Fibroblast of peridontal ligament (primary cell): ENCODE measurements at regions not wholly inside any gene's neighbourhood (a gene's known extent, or its start where the extent isn't known, plus 50 kb on each side); places are given as distances from the start of the nearest gene placed in this dataset.
A peak's percentile ranks its signal among the peaks of the same experiment; 100 is the strongest.
"Not testable (repeated sequence)": the region's sequence is repeated elsewhere in the genome, so short reads cannot be mapped to it uniquely, and the experiment has no call there.

Source experiments
- DNase-seq: peaks from one replicate; pipeline ENCODE4 v3.0.0-alpha.2; 2010; ENCODE audit errors: extremely low read depth

DNA sequence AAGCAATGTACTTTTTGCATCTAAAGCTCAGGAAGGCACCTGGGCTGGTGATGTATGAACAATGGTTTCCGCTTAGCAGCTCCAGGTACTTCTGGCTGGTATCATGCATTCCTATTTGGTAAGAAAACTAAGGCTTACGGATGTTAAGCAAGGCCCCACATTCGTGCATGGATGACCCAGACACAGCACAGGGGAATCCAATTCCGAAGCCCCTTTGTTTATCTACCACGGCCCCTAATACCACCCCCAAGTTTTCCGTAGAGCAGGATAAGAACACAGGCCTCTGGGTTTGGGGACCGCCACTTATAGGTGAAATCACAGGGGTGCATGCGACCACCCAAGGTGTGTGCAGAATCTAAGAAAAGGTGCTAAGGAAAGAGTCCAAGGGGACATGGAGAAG lies 192.1 kb upstream of the ID2 start:
- DNase-seq, result no peak

DNA sequence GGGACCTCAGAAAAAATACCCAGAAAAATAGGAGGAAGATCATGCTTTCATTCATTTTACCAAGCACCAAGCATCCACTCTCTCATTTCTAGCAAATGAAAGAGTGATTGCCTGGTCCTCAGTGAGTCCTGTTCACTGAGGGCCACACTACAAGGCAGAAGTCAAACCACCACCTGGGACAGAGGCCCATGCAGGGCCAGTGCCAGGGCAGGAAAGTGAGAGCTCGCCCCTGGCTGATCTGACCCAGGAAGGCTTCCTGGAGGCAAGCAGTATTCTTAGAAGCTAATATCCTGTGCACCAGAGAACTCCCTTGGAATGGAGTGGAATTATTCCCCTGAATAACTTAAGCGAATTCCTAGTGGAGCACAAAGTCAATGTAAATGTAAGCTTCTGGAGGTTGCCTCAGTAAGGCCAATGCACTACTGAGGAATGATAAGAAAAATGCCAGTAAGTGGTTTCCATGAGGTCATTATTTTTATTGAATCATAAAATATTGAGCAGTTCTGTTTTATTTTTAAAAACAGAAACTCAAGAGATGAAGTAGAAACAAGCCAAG lies 191.6 kb upstream of the ID2 start:
- DNase-seq, result no peak

DNA sequence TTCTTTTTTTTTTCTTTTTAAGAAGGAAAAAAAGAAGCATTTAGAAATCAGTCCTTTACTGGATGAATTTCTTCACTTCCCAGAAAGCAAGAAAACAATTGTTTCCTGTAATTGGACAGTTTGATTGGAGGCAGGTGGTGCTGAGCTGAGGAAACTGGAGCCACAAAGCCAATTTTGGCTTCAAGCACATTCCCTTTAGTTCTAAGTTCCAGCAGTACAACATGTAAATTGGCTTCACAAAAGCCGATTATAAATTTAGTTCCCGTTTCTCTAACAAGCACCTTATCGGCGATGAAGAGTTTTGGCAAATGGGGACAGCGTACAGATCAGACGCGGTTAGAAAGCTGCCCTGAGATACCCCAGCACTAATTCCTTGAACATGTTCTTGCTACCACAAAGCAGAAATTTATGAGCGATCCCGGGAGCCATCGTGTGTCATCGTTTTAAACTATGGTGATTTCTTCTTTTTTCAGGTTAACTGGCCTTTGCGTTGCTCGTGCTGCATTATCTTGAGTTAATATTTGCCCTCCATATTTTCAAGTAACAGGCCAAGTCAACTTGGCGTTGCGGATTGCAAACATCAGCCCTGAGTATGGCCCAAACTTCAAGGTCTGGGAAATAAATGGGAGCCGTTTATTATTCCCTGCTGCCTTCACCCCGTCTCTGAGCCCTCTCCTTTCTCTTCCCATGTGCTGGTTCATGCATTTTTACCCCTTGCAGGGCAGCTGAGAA lies 190.4 kb upstream of the ID2 start:
- peak; percentile 16 for DNase-seq

GRCh38 chr2:8494151-8494550 lies 187.7 kb upstream of the ID2 start:
- DNase-seq, result no peak

GRCh38 chr2:8494589-8494988 lies 187.3 kb upstream of the ID2 start:
- DNase-seq, result no peak

- DNase-seq, result no peak
Observed at GRCh38 chr2:8495189-8495989, 186.5 kb upstream of the ID2 start.

DNA sequence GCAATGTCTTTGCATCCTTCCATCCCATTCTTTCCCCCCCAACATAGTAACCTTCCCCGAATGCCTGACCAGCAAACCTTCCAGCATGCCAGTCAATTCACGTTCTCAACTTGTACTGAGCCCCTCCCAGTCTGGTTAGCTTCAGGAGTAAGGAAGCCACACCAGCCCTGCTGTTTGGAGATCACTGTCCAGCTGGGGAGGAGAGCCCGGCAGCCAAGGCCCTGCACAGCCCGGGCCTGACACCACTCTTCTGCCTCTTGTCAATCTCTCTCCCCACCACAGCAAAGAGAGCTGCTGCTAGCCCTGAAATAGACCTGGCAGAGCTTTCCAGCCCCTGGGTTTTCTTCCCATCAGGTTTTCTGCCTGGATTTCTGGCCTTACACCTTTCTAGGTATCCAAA lies 185.8 kb upstream of the ID2 start:
- no peak for DNase-seq

DNA sequence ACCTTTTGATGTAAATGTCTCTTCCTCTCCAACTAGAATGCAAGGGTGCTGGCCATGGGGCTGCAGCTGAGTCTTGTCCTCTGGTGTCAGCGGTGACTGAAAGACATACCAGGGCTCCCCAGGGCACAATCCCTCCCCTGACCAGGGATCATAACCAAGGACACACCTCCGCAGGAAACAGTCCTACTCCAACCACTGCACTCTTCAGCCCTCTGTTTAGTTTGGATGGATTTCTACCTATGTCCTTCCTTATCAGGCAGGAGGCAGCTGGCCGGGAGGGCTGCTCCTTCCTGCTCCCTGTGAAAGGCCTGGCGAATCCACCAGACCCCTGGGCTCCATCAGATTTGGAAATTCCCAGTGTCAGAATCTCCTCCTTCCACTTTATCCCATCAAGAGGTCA lies 185.2 kb upstream of the ID2 start:
- DNase-seq, result no peak

DNA sequence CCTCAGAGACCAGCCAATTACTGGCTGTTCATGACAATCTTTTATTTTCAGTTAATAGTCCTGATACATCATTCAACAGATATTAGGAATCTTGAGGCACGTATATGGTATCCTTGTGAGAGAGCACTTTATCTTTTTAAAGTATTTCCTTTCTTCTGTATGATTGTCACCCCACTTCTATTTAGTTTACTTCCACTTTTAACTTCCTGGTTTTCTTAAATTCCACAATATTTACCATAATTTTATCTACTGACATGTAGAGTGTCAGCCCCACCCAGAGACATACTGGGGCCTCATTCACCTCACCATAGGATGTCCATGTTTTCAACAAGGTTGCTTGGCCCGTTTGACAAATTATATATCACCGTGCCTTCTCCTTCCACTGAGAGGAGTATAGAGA lies 182.9 kb upstream of the ID2 start:
- DNase-seq, result no peak

DNA sequence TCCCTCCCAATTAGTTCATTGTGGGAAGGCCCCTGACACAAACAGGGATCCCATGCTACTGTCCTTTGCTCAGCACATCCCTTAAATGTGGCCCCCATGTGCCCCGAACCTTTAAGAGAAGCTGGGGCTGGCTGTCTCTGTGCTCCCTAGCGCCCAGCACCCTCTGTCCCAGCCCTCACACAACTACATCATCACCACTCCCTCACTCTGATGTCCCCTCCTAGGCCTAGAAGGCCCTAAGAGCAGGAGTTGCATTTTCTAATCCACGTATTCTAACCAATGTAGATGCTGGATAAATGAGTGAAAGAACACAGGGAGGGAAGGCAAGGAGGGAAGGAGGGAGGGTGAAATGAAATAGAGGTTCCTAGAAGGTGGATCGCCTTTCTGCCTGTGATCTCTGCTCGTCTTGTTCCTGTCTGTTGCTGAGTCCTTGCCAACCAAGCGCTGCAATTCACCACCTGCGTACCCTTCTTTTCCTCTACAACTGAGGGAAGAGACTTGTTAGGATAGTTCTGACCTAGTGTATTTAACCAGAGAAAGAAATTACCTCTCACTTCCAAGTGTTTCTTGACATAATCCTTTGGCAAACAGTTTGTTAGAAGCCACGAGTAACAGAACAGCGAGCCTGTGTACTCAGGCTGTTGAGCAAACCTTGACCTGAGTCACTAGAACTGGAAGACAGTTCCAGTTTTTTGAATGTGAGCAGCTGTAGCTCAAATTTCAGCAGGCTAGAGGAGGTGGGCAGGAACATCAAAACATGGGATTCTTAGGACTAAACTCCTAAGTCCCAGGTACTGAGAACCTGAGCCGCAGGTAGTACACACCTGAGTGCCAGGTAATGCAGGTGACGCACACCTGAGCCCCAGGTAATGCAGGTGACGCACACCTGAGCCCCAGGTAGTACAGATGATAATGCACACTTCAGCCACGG lies 181.5 kb upstream of the ID2 start:
- no peak for DNase-seq

DNA sequence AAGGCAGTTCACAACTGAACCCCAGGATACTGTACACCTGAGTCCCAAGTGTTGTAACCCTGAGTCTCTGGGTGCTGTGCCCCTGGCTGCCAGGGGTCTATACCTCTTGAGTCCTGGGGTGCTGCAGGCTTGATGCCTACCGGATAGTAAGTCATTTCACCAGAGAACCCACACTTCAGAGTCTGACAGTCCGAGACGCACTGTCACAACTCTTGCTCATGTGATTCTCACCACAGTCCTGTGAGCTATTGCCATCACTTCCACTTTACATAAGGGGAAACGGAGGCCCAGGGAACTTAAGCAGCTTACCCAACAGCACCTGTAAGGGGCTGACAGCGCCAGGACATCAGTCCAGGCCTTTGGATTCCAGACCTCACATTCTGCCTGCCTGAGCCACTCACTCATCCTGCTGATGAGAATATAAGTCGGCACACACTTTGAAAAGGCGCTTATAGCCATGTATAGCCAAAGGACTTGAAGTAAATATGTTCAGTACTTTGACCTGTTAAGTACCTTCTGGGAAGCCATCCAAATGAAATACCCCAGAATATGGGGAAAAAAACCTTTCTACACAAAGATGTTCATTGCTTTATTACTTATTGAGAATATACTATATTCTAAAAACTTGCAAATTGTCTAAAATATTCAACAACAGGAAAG lies 180.7 kb upstream of the ID2 start:
- DNase-seq, result no peak

DNA sequence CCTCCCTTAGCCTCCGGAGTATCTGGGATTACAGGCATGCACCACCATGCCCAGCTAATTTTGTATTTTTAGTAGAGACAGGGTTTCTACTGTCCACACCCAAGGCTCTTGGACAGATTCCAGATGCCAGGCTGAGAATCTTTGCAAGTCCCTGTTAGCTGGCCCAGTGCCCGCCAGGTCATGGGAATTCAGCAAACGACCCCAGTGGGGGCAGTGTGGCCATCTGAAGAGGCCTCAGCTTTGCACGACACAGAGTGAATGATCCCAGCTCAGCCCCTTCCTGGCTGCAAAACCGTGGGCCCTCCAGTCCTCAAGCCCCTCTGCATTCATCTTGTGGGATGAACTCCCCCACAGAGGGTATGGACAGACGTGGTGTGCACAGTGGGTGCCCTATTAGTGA lies 179.5 kb upstream of the ID2 start:
- DNase-seq, result no peak

- DNase-seq, result no peak
Observed at GRCh38 chr2:8505311-8505920, 176.4 kb upstream of the ID2 start.

DNA sequence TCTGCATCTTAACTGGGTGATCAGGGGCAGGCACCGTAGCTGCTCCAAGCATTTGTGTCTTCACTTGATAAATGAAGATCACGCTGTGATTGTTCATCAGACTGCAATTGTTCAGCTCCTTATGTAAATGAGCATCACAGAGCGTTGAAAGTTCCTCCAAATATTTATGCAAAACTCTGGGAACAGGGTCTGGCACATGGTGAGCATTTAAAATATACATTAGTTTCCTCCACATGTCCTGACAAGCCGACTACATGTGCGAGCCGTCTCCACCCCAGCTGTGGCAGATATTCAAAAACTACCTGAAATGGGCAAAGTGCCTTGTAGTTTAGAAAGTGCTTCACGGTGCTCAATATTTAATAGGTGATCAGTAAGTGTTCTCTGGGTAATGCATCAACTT lies 175.1 kb upstream of the ID2 start:
- no peak for DNase-seq

GRCh38 chr2:8508766-8509165 lies 173.1 kb upstream of the ID2 start:
- DNase-seq, result no peak

GRCh38 chr2:8509621-8510020 lies 172.2 kb upstream of the ID2 start:
- DNase-seq, result no peak

DNA sequence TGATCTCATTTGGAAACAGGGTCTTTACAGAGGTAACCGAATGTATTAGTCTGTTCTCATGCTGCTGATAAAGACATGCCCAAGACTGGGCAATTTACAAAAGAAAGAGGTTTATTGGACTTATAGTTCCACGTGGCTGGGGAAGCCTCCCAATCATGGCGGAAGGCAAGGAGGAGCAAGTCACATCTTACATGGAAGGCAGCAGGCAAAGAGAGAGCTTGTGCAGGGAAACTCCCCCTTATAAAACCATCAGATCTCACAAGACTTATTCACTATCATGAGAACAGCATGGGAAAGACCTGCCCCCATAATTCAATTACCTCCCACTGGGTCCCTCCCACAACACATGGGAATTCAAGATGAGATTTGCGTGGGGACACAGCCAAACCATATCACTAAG lies 171.8 kb upstream of the ID2 start:
- DNase-seq, result not testable (repeated sequence)

DNA sequence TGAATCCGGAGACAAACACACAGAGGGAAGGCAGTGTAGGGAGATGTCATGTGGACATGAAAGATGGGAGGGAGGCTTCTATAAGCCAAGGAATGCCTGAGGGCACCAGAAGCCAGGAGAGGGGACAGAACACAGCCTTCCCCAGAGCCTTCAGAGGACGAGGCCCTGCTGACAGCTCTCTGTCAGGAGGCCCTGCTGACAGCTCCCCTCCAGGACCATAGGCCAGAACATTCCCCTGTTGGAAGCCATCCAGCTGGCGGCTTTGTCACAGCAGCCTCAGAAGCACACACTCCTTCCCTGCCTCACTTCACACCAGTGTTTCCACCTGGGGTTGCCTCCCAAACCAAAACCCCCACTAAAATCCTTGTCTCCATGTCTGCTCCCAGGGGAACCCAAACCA lies 171.3 kb upstream of the ID2 start:
- DNase-seq, result no peak

DNA sequence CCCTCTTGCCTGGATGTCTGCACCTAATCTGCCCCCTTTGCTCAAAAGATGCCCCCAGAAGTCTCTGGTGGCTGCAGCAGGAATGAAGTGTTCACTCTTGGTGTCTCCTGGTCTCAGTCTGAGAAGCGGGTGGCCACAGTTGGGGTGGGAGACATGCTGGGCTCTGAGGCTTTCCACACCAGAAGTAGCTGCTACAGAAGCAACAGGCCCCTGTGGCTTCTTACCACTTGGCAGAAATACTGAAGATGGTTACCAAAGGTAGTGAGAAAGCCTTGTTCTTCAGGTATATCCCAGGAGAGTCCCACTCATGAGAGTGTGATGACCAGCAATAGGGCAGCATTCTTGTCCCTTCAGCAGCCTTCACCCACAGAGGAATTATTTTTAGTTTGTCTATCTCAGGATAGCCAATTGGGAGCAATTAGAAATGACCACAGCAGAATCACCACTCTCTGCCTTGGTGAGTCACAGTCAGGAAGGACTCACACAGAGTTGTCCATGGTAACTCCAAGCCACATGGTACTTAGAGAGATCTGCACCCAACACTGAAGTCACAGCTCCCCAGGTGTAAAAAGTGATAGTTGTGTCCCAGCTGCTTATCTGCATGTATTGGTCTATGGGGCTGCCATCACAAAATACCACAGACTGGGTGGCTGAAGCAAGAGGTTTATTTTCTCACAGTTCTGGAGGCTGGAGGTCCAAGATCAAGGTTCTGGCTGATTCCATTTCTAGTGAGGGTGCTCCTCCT lies 169.8 kb upstream of the ID2 start:
- DNase-seq, result peak; percentile 3

DNA sequence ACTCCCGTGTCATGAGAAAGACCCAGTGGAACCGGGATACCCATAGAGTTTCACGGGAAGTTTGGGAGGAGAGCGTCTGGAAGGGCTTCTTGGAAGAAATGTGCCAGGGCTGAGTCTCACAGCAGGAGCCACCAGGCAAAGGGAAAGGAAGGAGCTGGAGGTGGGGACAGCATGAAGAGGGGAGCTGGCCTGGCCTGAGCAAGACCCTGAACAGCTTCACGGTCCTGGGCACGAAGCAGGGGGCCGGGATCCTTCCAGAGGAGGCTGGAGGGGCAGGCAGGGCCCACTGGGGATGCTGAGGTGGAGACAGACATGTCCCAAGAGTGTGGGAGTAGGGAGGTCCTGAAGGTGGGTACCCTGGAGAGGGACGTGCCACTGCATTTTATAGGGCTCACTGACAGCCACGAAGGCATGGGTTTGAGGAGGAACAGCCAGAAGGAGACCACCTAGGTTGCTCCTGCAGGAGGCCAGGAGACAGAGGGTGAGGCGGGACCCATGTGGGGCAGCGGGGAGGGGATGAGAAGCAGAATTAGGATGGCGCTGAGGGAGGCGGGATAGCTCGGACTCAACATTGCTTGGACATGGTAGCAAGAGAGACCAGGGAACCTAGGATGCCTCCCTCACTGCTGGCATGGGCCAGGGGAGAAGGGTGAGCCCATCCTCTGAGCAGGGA lies 168.1 kb upstream of the ID2 start:
- DNase-seq, result no peak
